ENCODE measurements at regions not wholly inside any gene's neighbourhood (a gene's known extent, or its start where the extent isn't known, plus 50 kb on each side); places are given as distances from the start of the nearest gene placed in this dataset.
"Not testable (repeated sequence)": the region's sequence is repeated elsewhere in the genome, so short reads cannot be mapped to it uniquely, and the experiment has no call there.

DNA sequence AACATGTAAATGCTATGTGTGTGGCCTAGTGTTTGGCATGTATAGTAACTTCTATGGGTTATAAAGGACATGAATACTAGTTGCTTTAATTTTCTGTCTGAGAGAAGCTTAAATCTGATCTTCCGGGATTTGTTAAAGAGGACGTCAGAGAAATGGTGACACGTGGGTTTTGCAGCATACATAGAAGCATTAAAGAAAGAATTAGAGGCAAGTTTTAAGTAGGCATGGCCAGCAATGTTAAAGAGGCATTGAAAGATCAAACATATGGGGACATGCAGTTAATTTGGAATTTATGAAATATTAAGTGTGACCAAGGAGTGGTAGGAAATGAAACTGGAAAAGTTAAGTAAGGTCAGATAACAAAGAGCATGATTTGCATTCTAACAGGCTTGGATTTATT lies 311.4 kb upstream of the RIOK2 start:
- DNase-seq (ENCODE audit: insufficient read length, low spot score) (no peak), FAIRE-seq (no peak)
- TF ChIP-seq POLR2AphosphoS5 (IDR thresholded peaks at IDR 0.05; ENCODE audit: low read depth, low read length) (no peak), SPI1 (IDR thresholded peaks at IDR 0.05; ENCODE audit: low read depth, low read length) (no peak), POLR2A (IDR thresholded peaks at IDR 0.05; ENCODE audit: low read depth, low read length) (no peak), TAF1 (IDR thresholded peaks at IDR 0.05; ENCODE audit: low read depth, low read length) (no peak), PAX5 (IDR thresholded peaks at IDR 0.05; ENCODE audit: insufficient read depth, low read length, severe bottlenecking) (no peak), POU2F2 (IDR thresholded peaks at IDR 0.05; ENCODE audit: low read depth, low read length) (no peak)

DNA sequence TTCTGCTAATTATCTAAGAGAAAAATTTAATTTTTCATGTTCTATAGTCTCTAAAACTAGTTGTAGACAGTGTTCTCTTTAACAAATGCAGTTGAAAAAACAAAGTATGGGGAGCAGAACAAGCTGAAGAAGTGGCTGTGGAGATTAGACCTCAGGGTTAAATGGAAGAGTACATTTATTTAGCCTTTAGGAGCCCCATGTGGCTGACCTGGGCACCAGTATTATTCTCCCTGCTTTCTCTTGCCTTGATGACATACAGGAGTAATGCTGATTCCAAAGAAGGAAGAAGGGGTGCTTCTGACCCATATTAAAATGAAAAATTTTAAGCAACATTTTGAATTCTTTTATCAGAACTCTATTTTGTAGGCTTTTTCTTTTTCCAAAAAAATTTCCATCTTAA lies 312.3 kb upstream of the RIOK2 start:
- TF ChIP-seq POLR2AphosphoS5 (IDR thresholded peaks at IDR 0.05; ENCODE audit: low read depth, low read length), result no peak
- TF ChIP-seq POLR2A (IDR thresholded peaks at IDR 0.05; ENCODE audit: low read depth, low read length), result no peak
- TF ChIP-seq SPI1 (IDR thresholded peaks at IDR 0.05; ENCODE audit: low read depth, low read length), result no peak
- no peak for TF ChIP-seq TAF1 (IDR thresholded peaks at IDR 0.05; ENCODE audit: low read depth, low read length)
- TF ChIP-seq PAX5 (IDR thresholded peaks at IDR 0.05; ENCODE audit: insufficient read depth, low read length, severe bottlenecking), result no peak
- no peak for TF ChIP-seq POU2F2 (IDR thresholded peaks at IDR 0.05; ENCODE audit: low read depth, low read length)
- DNase-seq (ENCODE audit: insufficient read length, low spot score) (no peak), FAIRE-seq (no peak)

DNA sequence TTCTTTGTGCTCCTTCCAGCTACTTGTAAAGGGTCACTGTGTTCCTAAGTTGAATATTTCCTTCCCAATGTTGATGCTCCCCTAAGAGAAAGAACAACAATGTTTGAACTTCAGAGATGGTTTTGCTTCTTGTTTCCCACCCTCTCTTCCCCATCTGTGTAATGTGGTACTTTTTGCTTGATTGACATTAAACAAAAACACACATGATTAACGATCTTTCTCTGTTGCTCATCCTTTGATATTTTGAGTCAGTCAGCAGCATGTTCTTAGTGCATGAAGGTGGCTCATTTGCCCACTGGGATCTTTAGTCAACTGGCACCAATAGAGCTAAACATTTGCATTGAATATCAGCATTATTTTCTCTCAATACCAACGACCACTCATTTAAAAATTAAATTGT lies 313.0 kb upstream of the RIOK2 start:
- no peak for DNase-seq (ENCODE audit: insufficient read length, low spot score)
- FAIRE-seq, result no peak
- no peak for TF ChIP-seq POLR2AphosphoS5 (IDR thresholded peaks at IDR 0.05; ENCODE audit: low read depth, low read length)
- TF ChIP-seq POLR2A (IDR thresholded peaks at IDR 0.05; ENCODE audit: low read depth, low read length), result no peak
- TF ChIP-seq POU2F2 (IDR thresholded peaks at IDR 0.05; ENCODE audit: low read depth, low read length), result no peak
- TF ChIP-seq TAF1 (IDR thresholded peaks at IDR 0.05; ENCODE audit: low read depth, low read length), result no peak
- no peak for TF ChIP-seq SPI1 (IDR thresholded peaks at IDR 0.05; ENCODE audit: low read depth, low read length)
- no peak for TF ChIP-seq PAX5 (IDR thresholded peaks at IDR 0.05; ENCODE audit: insufficient read depth, low read length, severe bottlenecking)

DNA sequence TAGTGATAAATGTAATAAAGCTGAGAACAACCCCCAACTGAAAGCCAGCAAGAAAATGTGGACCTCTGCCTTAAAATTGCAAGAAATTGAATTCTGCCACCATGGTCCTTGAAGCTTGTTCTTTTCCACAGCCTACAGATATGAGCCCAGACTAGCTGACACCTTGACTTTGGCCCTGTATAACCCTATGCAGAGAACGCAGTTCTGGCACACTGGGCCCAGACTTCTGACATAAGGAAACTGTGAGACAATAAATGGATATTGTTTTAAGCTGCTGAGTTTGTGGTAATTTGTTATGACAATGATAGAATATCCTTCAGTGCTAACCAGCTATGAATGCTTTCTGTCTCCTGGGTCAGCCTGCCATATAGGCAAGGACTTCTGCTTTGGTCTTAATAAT lies 315.6 kb upstream of the RIOK2 start:
- FAIRE-seq (no peak), DNase-seq (ENCODE audit: insufficient read length, low spot score) (no peak)
- TF ChIP-seq TAF1 (IDR thresholded peaks at IDR 0.05; ENCODE audit: low read depth, low read length) (no peak), POLR2A (IDR thresholded peaks at IDR 0.05; ENCODE audit: low read depth, low read length) (no peak), POLR2AphosphoS5 (IDR thresholded peaks at IDR 0.05; ENCODE audit: low read depth, low read length) (no peak), POU2F2 (IDR thresholded peaks at IDR 0.05; ENCODE audit: low read depth, low read length) (no peak), PAX5 (IDR thresholded peaks at IDR 0.05; ENCODE audit: insufficient read depth, low read length, severe bottlenecking) (no peak)

DNA sequence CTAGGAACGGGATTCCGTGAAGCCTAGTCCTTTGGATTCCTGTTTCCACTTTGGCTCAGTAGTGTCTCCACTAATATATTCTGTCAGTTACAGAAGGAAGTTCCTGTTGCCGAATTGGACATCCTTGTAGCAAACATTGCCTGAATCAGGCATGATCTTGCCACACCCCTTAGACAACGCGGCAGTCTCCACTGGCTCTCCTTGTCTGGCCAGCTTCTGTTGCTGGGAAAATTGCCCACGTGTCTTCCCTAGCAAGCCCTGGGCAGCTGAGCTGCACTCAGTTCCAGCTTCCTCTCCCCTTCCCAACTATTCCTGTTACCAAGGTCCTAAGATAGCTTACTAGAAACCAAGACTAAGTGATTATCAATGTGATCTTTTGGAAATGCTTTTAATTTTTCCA lies 316.6 kb upstream of the RIOK2 start:
- TF ChIP-seq TAF1 (IDR thresholded peaks at IDR 0.05; ENCODE audit: low read depth, low read length), result no peak
- TF ChIP-seq PAX5 (IDR thresholded peaks at IDR 0.05; ENCODE audit: insufficient read depth, low read length, severe bottlenecking), result no peak
- TF ChIP-seq POLR2AphosphoS5 (IDR thresholded peaks at IDR 0.05; ENCODE audit: low read depth, low read length), result no peak
- TF ChIP-seq SPI1 (IDR thresholded peaks at IDR 0.05; ENCODE audit: low read depth, low read length), result no peak
- TF ChIP-seq POLR2A (IDR thresholded peaks at IDR 0.05; ENCODE audit: low read depth, low read length), result no peak
- TF ChIP-seq POU2F2 (IDR thresholded peaks at IDR 0.05; ENCODE audit: low read depth, low read length), result no peak
- DNase-seq (ENCODE audit: insufficient read length, low spot score) (no peak), FAIRE-seq (no peak)

DNA sequence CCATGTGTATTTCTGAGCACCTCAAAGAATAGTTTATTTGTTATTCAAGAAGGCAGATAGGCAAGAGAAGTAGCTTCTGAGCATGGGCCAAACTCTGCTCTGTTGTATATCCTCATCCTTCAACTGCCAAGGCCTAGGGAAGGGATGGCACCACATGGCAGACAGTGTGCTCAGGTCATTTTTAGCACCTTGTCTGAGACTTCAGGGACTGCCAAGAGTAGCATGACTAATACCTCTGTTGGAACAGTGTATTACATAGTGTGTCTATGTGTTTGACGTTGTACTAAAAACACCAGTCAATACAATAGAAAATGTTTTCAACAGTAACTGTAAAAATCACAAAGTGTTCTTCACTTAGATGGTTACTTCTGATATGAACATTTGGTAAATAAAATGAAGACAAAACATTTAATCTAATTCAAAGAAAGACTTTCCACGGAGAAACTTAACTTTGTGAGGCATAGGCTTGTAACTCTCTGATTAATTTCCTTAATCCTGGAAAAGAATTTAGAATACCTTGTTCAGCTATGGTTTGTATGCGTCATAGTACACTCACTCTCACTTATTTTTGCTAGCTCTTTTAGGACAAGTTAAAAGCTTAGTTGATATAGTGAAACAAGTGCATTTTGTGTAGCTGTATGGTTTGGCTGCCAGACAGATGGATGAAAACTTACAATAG lies 318.4 kb upstream of the RIOK2 start:
- FAIRE-seq (no peak), DNase-seq (ENCODE audit: insufficient read length, low spot score) (no peak)
- no peak for TF ChIP-seq POLR2AphosphoS5 (IDR thresholded peaks at IDR 0.05; ENCODE audit: low read depth, low read length)
- TF ChIP-seq SPI1 (IDR thresholded peaks at IDR 0.05; ENCODE audit: low read depth, low read length), result no peak
- no peak for TF ChIP-seq POLR2A (IDR thresholded peaks at IDR 0.05; ENCODE audit: low read depth, low read length)
- TF ChIP-seq PAX5 (IDR thresholded peaks at IDR 0.05; ENCODE audit: insufficient read depth, low read length, severe bottlenecking), result no peak
- TF ChIP-seq TAF1 (IDR thresholded peaks at IDR 0.05; ENCODE audit: low read depth, low read length), result no peak
- TF ChIP-seq POU2F2 (IDR thresholded peaks at IDR 0.05; ENCODE audit: low read depth, low read length), result no peak

DNA sequence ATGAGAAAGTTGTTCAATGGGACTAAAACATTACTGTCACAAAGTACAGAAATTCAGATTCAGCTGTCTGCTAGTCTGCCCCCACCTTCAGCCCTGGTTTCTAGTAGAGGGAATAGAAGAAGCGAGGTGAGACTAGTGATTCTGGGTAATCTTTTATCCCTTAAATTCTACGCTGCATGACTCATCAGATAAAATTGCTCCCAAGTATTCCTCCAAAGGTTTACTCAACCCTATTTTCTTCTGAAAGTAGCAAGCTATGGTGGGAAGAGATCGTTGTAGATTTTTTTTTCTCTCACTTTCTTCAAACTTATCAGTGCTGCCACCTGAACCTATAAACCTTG lies 318.9 kb upstream of the RIOK2 start:
- FAIRE-seq (no peak), DNase-seq (ENCODE audit: insufficient read length, low spot score) (no peak)
- TF ChIP-seq POU2F2 (IDR thresholded peaks at IDR 0.05; ENCODE audit: low read depth, low read length), result no peak
- no peak for TF ChIP-seq PAX5 (IDR thresholded peaks at IDR 0.05; ENCODE audit: insufficient read depth, low read length, severe bottlenecking)
- TF ChIP-seq POLR2A (IDR thresholded peaks at IDR 0.05; ENCODE audit: low read depth, low read length), result no peak
- no peak for TF ChIP-seq SPI1 (IDR thresholded peaks at IDR 0.05; ENCODE audit: low read depth, low read length)
- no peak for TF ChIP-seq TAF1 (IDR thresholded peaks at IDR 0.05; ENCODE audit: low read depth, low read length)
- TF ChIP-seq POLR2AphosphoS5 (IDR thresholded peaks at IDR 0.05; ENCODE audit: low read depth, low read length), result no peak

DNA sequence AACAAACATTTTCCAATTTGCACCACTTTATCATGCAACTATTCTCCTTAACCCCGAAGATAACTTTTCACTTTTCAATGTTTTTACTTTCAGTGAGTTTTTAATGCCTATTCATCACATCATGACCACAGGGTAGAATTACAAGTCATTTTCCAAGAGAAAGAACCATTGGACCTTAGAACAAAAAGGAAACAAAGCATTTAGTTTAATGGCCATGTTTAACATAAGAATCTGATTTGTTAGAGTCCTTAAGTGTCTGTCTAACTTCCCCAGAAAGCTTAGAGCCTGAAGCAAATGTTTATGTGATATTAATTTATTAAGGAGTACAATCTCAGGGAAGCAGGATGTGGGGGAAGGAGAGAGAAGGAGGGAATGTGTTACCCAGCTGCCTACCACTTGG lies 325.8 kb upstream of the RIOK2 start:
- FAIRE-seq (no peak), DNase-seq (ENCODE audit: insufficient read length, low spot score) (no peak)
- TF ChIP-seq POLR2AphosphoS5 (IDR thresholded peaks at IDR 0.05; ENCODE audit: low read depth, low read length) (no peak), SPI1 (IDR thresholded peaks at IDR 0.05; ENCODE audit: low read depth, low read length) (no peak), TAF1 (IDR thresholded peaks at IDR 0.05; ENCODE audit: low read depth, low read length) (no peak)

DNA sequence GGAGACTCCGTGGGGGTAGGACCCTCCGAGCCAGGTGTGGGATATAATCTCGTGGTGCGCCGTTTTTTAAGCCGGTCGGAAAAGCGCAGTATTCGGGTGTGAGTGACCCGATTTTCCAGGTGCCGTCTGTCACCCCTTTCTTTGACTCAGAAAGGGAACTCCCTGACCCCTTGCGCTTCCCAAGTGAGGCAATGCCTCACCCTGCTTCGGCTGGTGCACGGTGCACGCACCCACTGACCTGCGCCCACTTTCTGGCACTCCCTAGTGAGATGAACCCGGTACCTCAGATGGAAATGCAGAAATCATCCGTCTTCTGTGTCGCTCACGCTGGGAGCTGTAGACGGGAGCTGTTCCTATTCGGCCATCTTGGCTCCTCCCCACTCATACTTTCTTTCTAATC lies 336.5 kb upstream of the RIOK2 start:
- not testable (repeated sequence) for DNase-seq (ENCODE audit: insufficient read length, low spot score); FAIRE-seq

DNA sequence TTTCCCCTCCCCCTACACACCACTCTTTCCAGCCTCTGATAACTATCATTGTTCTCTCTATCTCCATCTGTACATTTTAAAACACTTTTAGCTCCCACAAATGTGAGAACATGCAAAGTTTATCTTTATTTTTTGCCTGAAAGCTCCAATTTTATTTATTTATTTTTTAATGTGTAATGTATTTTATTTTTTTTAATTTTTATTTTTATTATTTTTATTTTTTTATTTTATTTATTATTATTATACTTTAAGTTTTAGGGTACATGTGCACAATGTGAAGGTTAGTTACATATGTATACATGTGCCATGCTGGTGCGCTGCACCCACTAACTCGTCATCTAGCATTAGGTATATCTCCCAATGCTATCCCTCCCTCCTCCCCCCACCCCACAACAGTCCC lies 340.3 kb upstream of the RIOK2 start:
- not testable (repeated sequence) for FAIRE-seq

DNA sequence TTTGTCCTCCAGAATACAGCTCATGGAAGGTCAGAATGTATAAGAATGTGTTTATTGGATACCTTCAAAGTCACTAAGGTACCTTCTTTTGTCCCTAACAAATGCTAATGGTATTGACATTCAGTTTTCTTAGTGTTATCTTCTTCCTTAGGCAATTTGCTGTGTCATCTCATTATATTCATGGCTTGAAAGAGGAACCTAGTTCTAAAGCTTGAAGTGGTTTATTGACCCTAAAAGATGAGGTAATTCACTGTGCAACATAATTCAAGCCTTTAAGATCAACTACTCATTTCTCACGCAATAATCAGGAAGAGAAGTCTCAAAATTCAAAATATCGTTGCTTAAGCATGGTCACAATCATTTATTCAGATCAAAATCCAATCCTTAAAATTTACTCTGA lies 342.7 kb upstream of the RIOK2 start:
- FAIRE-seq (no peak), DNase-seq (ENCODE audit: insufficient read length, low spot score) (no peak)
- no peak for TF ChIP-seq POLR2A (IDR thresholded peaks at IDR 0.05; ENCODE audit: low read depth, low read length)
- no peak for TF ChIP-seq SPI1 (IDR thresholded peaks at IDR 0.05; ENCODE audit: low read depth, low read length)
- TF ChIP-seq POLR2AphosphoS5 (IDR thresholded peaks at IDR 0.05; ENCODE audit: low read depth, low read length), result no peak
- no peak for TF ChIP-seq TAF1 (IDR thresholded peaks at IDR 0.05; ENCODE audit: low read depth, low read length)
- TF ChIP-seq PAX5 (IDR thresholded peaks at IDR 0.05; ENCODE audit: insufficient read depth, low read length, severe bottlenecking), result no peak
- no peak for TF ChIP-seq POU2F2 (IDR thresholded peaks at IDR 0.05; ENCODE audit: low read depth, low read length)

More for the DNA sequence above, 340.3 kb upstream of the RIOK2 start:
- DNase-seq (ENCODE audit: insufficient read length, low spot score), result not testable (repeated sequence)
